T-helper 17 cell (primary cell): ENCODE measurements at regions not wholly inside any gene's neighbourhood (a gene's known extent, or its start where the extent isn't known, plus 50 kb on each side); places are given as distances from the start of the nearest gene placed in this dataset.
A peak's percentile ranks its signal among the peaks of the same experiment; 100 is the strongest.

Source experiments
- ATAC-seq: fragments of 150-1000 bp; cut with Tn5 transposase; 2 replicates; pipeline ENCODE4 v1.10.0; 2021; ENCODE audit warnings: mild to moderate bottlenecking, moderate library complexity
- DNase-seq, 3 donors: peaks; one replicate each; pipeline versions ENCODE4 v3.0.0 to v3.0.0-alpha.2; 2020 to 2021
- H3K9me3 ChIP-seq: one replicate; pipeline ENCODE4 v1.7.0; 2013; ENCODE audit warnings: low read length, mild to moderate bottlenecking; ENCODE audit not compliant: control insufficient read depth, poor library complexity, severe bottlenecking
- H3K27ac Mint-ChIP-seq: one replicate; pipeline ENCODE4 v1.8.0; 2022; ENCODE audit warnings: mild to moderate bottlenecking, moderate library complexity, mixed read lengths
- H3K27me3 Mint-ChIP-seq: one replicate; pipeline ENCODE4 v1.8.0; 2022; ENCODE audit warnings: mixed read lengths
- H3K36me3 Mint-ChIP-seq: one replicate; pipeline ENCODE4 v1.8.0; 2022; ENCODE audit warnings: low read depth, mixed read lengths
- H3K4me1 Mint-ChIP-seq: one replicate; pipeline ENCODE4 v1.8.0; 2022; ENCODE audit warnings: mild to moderate bottlenecking, mixed read lengths
- H3K4me3 Mint-ChIP-seq: one replicate; pipeline ENCODE4 v1.8.0; 2022; ENCODE audit warnings: mild to moderate bottlenecking, moderate library complexity, mixed read lengths

GRCh38 chr12:67792185-67792584, 143.6 kb downstream of the DYRK2 start:
- H3K9me3 ChIP-seq = no peaks in the 10 kb centered on the region
- no peaks in the 10 kb centered on the region for H3K27me3 Mint-ChIP-seq
- DNase-seq (no peak), ATAC-seq (peak; percentile 35)
- H3K4me1 Mint-ChIP-seq = peaks cover 4% of the 10 kb centered on the region
- peak overlapping the region; percentile 56 for H3K4me3 Mint-ChIP-seq
- peak overlapping the region; percentile 16 for H3K27ac Mint-ChIP-seq
- peaks cover 2% of the 10 kb centered on the region for H3K36me3 Mint-ChIP-seq

- Mint-ChIP-seq H3K36me3 (no peaks in the 10 kb centered on the region), H3K4me1 (peaks cover 7% of the 10 kb centered on the region), H3K4me3 (no peak overlapping the region), H3K27ac (no peak overlapping the region), H3K27me3 (no peaks in the 10 kb centered on the region)
- ATAC-seq (no peak), DNase-seq (no peak)
- H3K9me3 ChIP-seq = no peaks in the 10 kb centered on the region
Observed at GRCh38 chr12:67794161-67794560, 145.6 kb downstream of the DYRK2 start.

- Mint-ChIP-seq H3K27me3 (no peaks in the 10 kb centered on the region), H3K27ac (no peak overlapping the region), H3K36me3 (no peaks in the 10 kb centered on the region), H3K4me3 (no peak overlapping the region), H3K4me1 (peaks cover 7% of the 10 kb centered on the region)
- H3K9me3 ChIP-seq = no peaks in the 10 kb centered on the region
- DNase-seq = no peak
- no peak for ATAC-seq
Observed at GRCh38 chr12:67795236-67795635, 146.7 kb downstream of the DYRK2 start.

- ATAC-seq (no peak), DNase-seq (no peak)
- no peaks in the 10 kb centered on the region for H3K9me3 ChIP-seq
- no peaks in the 10 kb centered on the region for H3K36me3 Mint-ChIP-seq
- H3K4me3 Mint-ChIP-seq = no peak overlapping the region
- no peaks in the 10 kb centered on the region for H3K27me3 Mint-ChIP-seq
- peaks cover 3% of the 10 kb centered on the region for H3K4me1 Mint-ChIP-seq
- H3K27ac Mint-ChIP-seq = no peak overlapping the region
Observed at GRCh38 chr12:67797185-67797741, 148.7 kb downstream of the DYRK2 start.

GRCh38 chr12:67797753-67798152, 149.2 kb downstream of the DYRK2 start:
- ATAC-seq (no peak), DNase-seq (no peak)
- Mint-ChIP-seq H3K4me1 (peaks cover 3% of the 10 kb centered on the region), H3K4me3 (no peak overlapping the region), H3K27me3 (no peaks in the 10 kb centered on the region), H3K27ac (no peak overlapping the region), H3K36me3 (no peaks in the 10 kb centered on the region)
- H3K9me3 ChIP-seq = no peaks in the 10 kb centered on the region

- no peaks in the 10 kb centered on the region for H3K9me3 ChIP-seq
- H3K4me1 Mint-ChIP-seq = peaks cover 3% of the 10 kb centered on the region
- no peak overlapping the region for H3K4me3 Mint-ChIP-seq
- DNase-seq = no peak
- H3K27me3 Mint-ChIP-seq = no peaks in the 10 kb centered on the region
- H3K27ac Mint-ChIP-seq = no peak overlapping the region
- no peaks in the 10 kb centered on the region for H3K36me3 Mint-ChIP-seq
- no peak for ATAC-seq
Observed at GRCh38 chr12:67798768-67799167, 150.2 kb downstream of the DYRK2 start.

- H3K36me3 Mint-ChIP-seq = no peaks in the 10 kb centered on the region
- H3K4me1 Mint-ChIP-seq = peaks cover 3% of the 10 kb centered on the region
- DNase-seq = no peak
- no peaks in the 10 kb centered on the region for H3K9me3 ChIP-seq
- H3K4me3 Mint-ChIP-seq = no peak overlapping the region
- no peak for ATAC-seq
- no peak overlapping the region for H3K27ac Mint-ChIP-seq
- no peaks in the 10 kb centered on the region for H3K27me3 Mint-ChIP-seq
Observed at GRCh38 chr12:67802731-67803130, 154.2 kb downstream of the DYRK2 start.

GRCh38 chr12:67803278-67803993, 154.9 kb downstream of the DYRK2 start:
- DNase-seq (no peak), ATAC-seq (no peak)
- H3K9me3 ChIP-seq = no peaks in the 10 kb centered on the region
- H3K27me3 Mint-ChIP-seq = no peaks in the 10 kb centered on the region
- H3K4me3 Mint-ChIP-seq = no peak overlapping the region
- H3K36me3 Mint-ChIP-seq = no peaks in the 10 kb centered on the region
- no peak overlapping the region for H3K27ac Mint-ChIP-seq
- H3K4me1 Mint-ChIP-seq = peaks cover under 1% of the 10 kb centered on the region

- Mint-ChIP-seq H3K36me3 (no peaks in the 10 kb centered on the region), H3K27ac (no peak overlapping the region), H3K4me1 (no peaks in the 10 kb centered on the region), H3K27me3 (no peaks in the 10 kb centered on the region), H3K4me3 (no peak overlapping the region)
- DNase-seq = no peak
- peak; percentile 98 for ATAC-seq
- H3K9me3 ChIP-seq = no peaks in the 10 kb centered on the region
Observed at GRCh38 chr12:67804168-67804567, 155.6 kb downstream of the DYRK2 start.

GRCh38 chr12:67807814-67808213, 159.3 kb downstream of the DYRK2 start:
- Mint-ChIP-seq H3K36me3 (no peaks in the 10 kb centered on the region), H3K4me3 (no peak overlapping the region), H3K27ac (no peak overlapping the region), H3K4me1 (no peaks in the 10 kb centered on the region), H3K27me3 (no peaks in the 10 kb centered on the region)
- ATAC-seq = no peak
- no peak for DNase-seq
- no peaks in the 10 kb centered on the region for H3K9me3 ChIP-seq

- H3K27me3 Mint-ChIP-seq = no peaks in the 10 kb centered on the region
- peaks cover 2% of the 10 kb centered on the region for H3K4me1 Mint-ChIP-seq
- H3K9me3 ChIP-seq = no peaks in the 10 kb centered on the region
- ATAC-seq (no peak), DNase-seq (no peak)
- no peak overlapping the region for H3K4me3 Mint-ChIP-seq
- H3K27ac Mint-ChIP-seq = no peak overlapping the region
- no peaks in the 10 kb centered on the region for H3K36me3 Mint-ChIP-seq
Observed at GRCh38 chr12:67810166-67810565, 161.6 kb downstream of the DYRK2 start.

GRCh38 chr12:67811437-67812361, 163.2 kb downstream of the DYRK2 start:
- H3K36me3 Mint-ChIP-seq = no peaks in the 10 kb centered on the region
- no peak overlapping the region for H3K4me3 Mint-ChIP-seq
- no peaks in the 10 kb centered on the region for H3K27me3 Mint-ChIP-seq
- ATAC-seq = no peak
- DNase-seq = no peak
- no peaks in the 10 kb centered on the region for H3K9me3 ChIP-seq
- H3K4me1 Mint-ChIP-seq = peaks cover 2% of the 10 kb centered on the region
- H3K27ac Mint-ChIP-seq = no peak overlapping the region

GRCh38 chr12:67813456-67813904, 164.9 kb downstream of the DYRK2 start:
- no peak for ATAC-seq
- H3K9me3 ChIP-seq = no peaks in the 10 kb centered on the region

More at GRCh38 chr12:67813456-67813904, 164.9 kb downstream of the DYRK2 start:
- Mint-ChIP-seq H3K27ac (no peak overlapping the region), H3K36me3 (no peaks in the 10 kb centered on the region), H3K27me3 (no peaks in the 10 kb centered on the region), H3K4me3 (no peak overlapping the region), H3K4me1 (peaks cover 2% of the 10 kb centered on the region)
- no peak for DNase-seq
